Endothelial cell of umbilical vein (primary cell): ENCODE measurements at regions not wholly inside any gene's neighbourhood (a gene's known extent, or its start where the extent isn't known, plus 50 kb on each side); places are given as distances from the start of the nearest gene placed in this dataset.

Experiments
- BruUV-seq: library from RNA; stranded (reverse); fragments of 400-500 nt; replicated peaks from 2 replicates; lab custom pipeline; 2021; lab: Mats Ljungman, UMichigan
- CTCF ChIA-PET: fragments of 300-600, 350-600 bp; sonication (Branson Sonifier 250); formaldehyde crosslinking; loops from one replicate; lab custom pipeline; 2021; ENCODE audit warnings: antibody characterized with exemption, inconsistent platforms; lab: Charles Lee
- POLR2A ChIA-PET: fragments of 300-600, 350-600 bp; sonication (Branson Sonifier 250); formaldehyde crosslinking; loops from one replicate; lab custom pipeline; 2021; ENCODE audit warnings: antibody characterized with exemption, inconsistent platforms; lab: Charles Lee
- DNase-seq: peaks from one replicate; pipeline ENCODE4 v3.0.0-alpha.2; 2011; ENCODE audit warnings: low read depth, low spot score
- FAIRE-seq: peaks from 2 replicates; lab custom pipeline; 2011; peaks lifted over from hg19 to GRCh38; lab: Jason Lieb, UNC
- H2AFZ ChIP-seq: 2 replicates; pipeline ENCODE4 v1.6.0; 2012; ENCODE audit warnings: low read depth, low read length, control low read depth, inconsistent platforms
- H3K27ac ChIP-seq: 2 replicates; pipeline ENCODE4 v1.5.1; 2011; ENCODE audit warnings: low read depth, mild to moderate bottlenecking, control low read depth, low read length, moderate library complexity; ENCODE audit not compliant: insufficient read depth
- H3K27me3 ChIP-seq, 2 experiments: 2 replicates each; pipeline versions ENCODE4 v1.6.0 to v1.6.1; 2011; ENCODE audit warnings: low read length in 2 of 2, mixed read lengths in 1 of 2; ENCODE audit not compliant: control insufficient read depth in 2 of 2, insufficient read depth in 2 of 2
- H3K36me3 ChIP-seq, 2 experiments: 2 replicates in 1 of 2; 3 replicates in 1 of 2; pipeline ENCODE4 v1.5.1; 2011; ENCODE audit warnings: low read length in 2 of 2, mild to moderate bottlenecking in 1 of 2, moderate library complexity in 1 of 2; ENCODE audit not compliant: control insufficient read depth in 2 of 2, insufficient read depth in 2 of 2; ENCODE audit errors: extremely low read depth in 1 of 2
- H3K4me1 ChIP-seq: 3 replicates; pipeline ENCODE4 v1.5.1; 2011; ENCODE audit warnings: mild to moderate bottlenecking, low read length; ENCODE audit not compliant: control insufficient read depth, insufficient read depth; ENCODE audit errors: extremely low read depth
- H3K4me2 ChIP-seq: 2 replicates; pipeline ENCODE4 v1.6.1; 2011; ENCODE audit warnings: low read length, control low read depth, mixed read lengths; ENCODE audit not compliant: insufficient read depth
- H3K4me3 ChIP-seq, 3 experiments: fragments of 200-600 bp in 1 of 3; sonication (generic), shearing (Covaris generic) in 1 of 3; replicated peaks in 1 of 3; 2 replicates each; pipeline ENCODE4 v1.5.1; 2011 to 2016; ENCODE audit warnings: control low read depth in 3 of 3, low read length in 3 of 3, mild to moderate bottlenecking in 2 of 3, inconsistent platforms in 1 of 3, low read depth in 1 of 3, moderate library complexity in 1 of 3; ENCODE audit not compliant: insufficient read depth in 1 of 3
- H3K79me2 ChIP-seq: 2 replicates; pipeline ENCODE4 v1.6.0; 2012; ENCODE audit warnings: low read length, inconsistent platforms; ENCODE audit not compliant: control insufficient read depth, insufficient read depth
- H3K9ac ChIP-seq: replicated peaks from 2 replicates; pipeline ENCODE3; 2011; ENCODE audit warnings: low read length, control low read depth; ENCODE audit not compliant: insufficient read depth; ENCODE audit errors: extremely low read depth
- H3K9me1 ChIP-seq: replicated peaks from 3 replicates; pipeline ENCODE4 v1.6.0; 2011; ENCODE audit warnings: mild to moderate bottlenecking, low read length; ENCODE audit not compliant: control insufficient read depth, insufficient read depth; ENCODE audit errors: extremely low read depth
- H3K9me3 ChIP-seq: replicated peaks from 2 replicates; pipeline ENCODE4 v1.5.1; 2012; ENCODE audit warnings: low read length, inconsistent platforms; ENCODE audit not compliant: control insufficient read depth, insufficient read depth
- H4K20me1 ChIP-seq: replicated peaks from 2 replicates; pipeline ENCODE3; 2011; ENCODE audit warnings: mild to moderate bottlenecking, low read length; ENCODE audit not compliant: control insufficient read depth, insufficient read depth; ENCODE audit errors: extremely low read depth
- CTCF ChIP-seq, 2 donors: IDR thresholded peaks; 1 replicate in 1 of 2; 2 replicates in 1 of 2; pipeline ENCODE4 v1.5.1; 2011; ENCODE audit warnings: low read length in 2 of 2, mild to moderate bottlenecking in 2 of 2, moderate library complexity in 2 of 2, control low read depth in 1 of 2, inconsistent platforms in 1 of 2, low read depth in 1 of 2; ENCODE audit not compliant: insufficient read depth in 1 of 2; ENCODE audit errors: extremely low read depth in 1 of 2
- EZH2 ChIP-seq: IDR thresholded peaks from 2 replicates; pipeline ENCODE4 v1.6.1; 2012; ENCODE audit warnings: borderline replicate concordance, low read depth, mild to moderate bottlenecking, moderate library complexity, low read length, inconsistent platforms; ENCODE audit not compliant: severe bottlenecking
- FOS ChIP-seq: IDR thresholded peaks from 2 replicates; pipeline ENCODE4 v1.6.1; 2011; ENCODE audit warnings: mild to moderate bottlenecking, low read length, moderate library complexity, borderline replicate concordance; ENCODE audit not compliant: insufficient read depth
- GATA2 ChIP-seq: IDR thresholded peaks from 2 replicates; pipeline ENCODE4 v1.7.0; 2011; ENCODE audit warnings: low read depth, mild to moderate bottlenecking, moderate library complexity, mixed read lengths, low read length; ENCODE audit not compliant: insufficient read length, insufficient read depth
- MAX ChIP-seq: IDR thresholded peaks from 2 replicates; pipeline ENCODE4 v1.6.1; 2011; ENCODE audit not compliant: insufficient read depth, insufficient read length
- MYC ChIP-seq: IDR thresholded peaks from one replicate; pipeline ENCODE4 v1.6.1; 2011; ENCODE audit warnings: mild to moderate bottlenecking, low read depth, low read length
- POLR2A ChIP-seq: IDR thresholded peaks from 2 replicates; pipeline ENCODE4 v1.6.1; 2012; ENCODE audit warnings: low read depth, mild to moderate bottlenecking, control low read depth, low read length
- POLR2AphosphoS5 ChIP-seq: IDR thresholded peaks from 2 replicates; pipeline ENCODE4 v1.6.1; 2012; ENCODE audit warnings: low read depth, mild to moderate bottlenecking, control low read depth, low read length, moderate library complexity; ENCODE audit not compliant: insufficient read depth
- dilution Hi-C: fragments of 300-500 bp; cut with MboI; formaldehyde crosslinking; loops from one replicate; pipeline ENCODE4 v1.15.0; 2019; ENCODE audit warnings: low sequenced_read_pairs; ENCODE audit not compliant: extremely low pct_ligation_motif_present
- intact Hi-C: fragments of 100-400 bp; cut with micrococcal nuclease; formaldehyde crosslinking; loops from one replicate; pipeline ENCODE4 v1.10.0; 2022

- H3K36me3 ChIP-seq = no peaks in the 10 kb centered on the region
- BruUV-seq = no TSS peak
- CTCF ChIA-PET = no interaction called here
- intact Hi-C loops (no loop called here), dilution Hi-C loops (no loop called here)
- no peak overlapping the region for H3K9ac ChIP-seq
- no peaks in the 10 kb centered on the region for H3K4me1 ChIP-seq
- no peak overlapping the region for H3K4me3 ChIP-seq
- no peak overlapping the region for H2AFZ ChIP-seq
- H3K4me2 ChIP-seq = no peak overlapping the region
- H3K9me3 ChIP-seq = no peaks in the 10 kb centered on the region
- no peak for TF ChIP-seq POLR2A
- no peak for TF ChIP-seq GATA2
- no peak for TF ChIP-seq CTCF (IDR thresholded peaks at IDR 0.05; ENCODE audit: extremely low read depth in 1 of 2, insufficient read depth in 1 of 2, low read depth in 1 of 2, low read length in 2 of 2)
- TF ChIP-seq EZH2 = no peak
- no peak for TF ChIP-seq POLR2AphosphoS5
- TF ChIP-seq FOS = no peak
- TF ChIP-seq MYC = no peak
- TF ChIP-seq MAX = no peak
- H3K9me1 ChIP-seq = no peaks in the 10 kb centered on the region
- POLR2A ChIA-PET = no interaction called here
- FAIRE-seq (no peak), DNase-seq (no peak)
- H3K27me3 ChIP-seq = no peaks in the 10 kb centered on the region
- no peak overlapping the region for H3K27ac ChIP-seq
- no peaks in the 10 kb centered on the region for H4K20me1 ChIP-seq
- no peaks in the 10 kb centered on the region for H3K79me2 ChIP-seq
Observed at GRCh38 chr3:13241621-13242363, 168.6 kb upstream of the IQSEC1 start.
